ENCODE measurements at regions not wholly inside any gene's neighbourhood (a gene's known extent, or its start where the extent isn't known, plus 50 kb on each side); places are given as distances from the start of the nearest gene placed in this dataset.

- POLR2A ChIA-PET = no interaction called here
- DNase-seq (ENCODE audit: low read depth, low spot score) = no peak
- no peak overlapping the region for H3K4me3 ChIP-seq (ENCODE audit: low read depth, low read length)
- no peak for TF ChIP-seq CTCF (IDR thresholded peaks at IDR 0.05; ENCODE audit: insufficient read depth, low read length, missing control alignments)
- CTCF ChIA-PET = interaction anchor here (0.8 to 1.8 kb wide), 4 partner anchors 9 to 90 kb away, joined by 3 to 8 read pairs (median 3); no protein-coding TSS in a partner anchor
These were observed 73.0 kb upstream of the IL6 start for GRCh38 chr7:22653951-22654350.

GRCh38 chr7:22651534-22652243 lies 75.3 kb upstream of the IL6 start:
- ChIA-PET CTCF (interaction anchor here (0.7 to 1.8 kb wide), 3 partner anchors 21 to 91 kb away, joined by 3 to 6 read pairs (median 6); partner anchors contain the start of gene IL6), POLR2A (interaction anchor here (1.3 kb wide), 1 partner anchor 90 kb away, joined by 3 read pairs; no protein-coding TSS in a partner anchor)
- H3K4me3 ChIP-seq (ENCODE audit: low read depth, low read length) = no peak overlapping the region
- TF ChIP-seq CTCF (IDR thresholded peaks at IDR 0.05; ENCODE audit: insufficient read depth, low read length, missing control alignments) = no peak
- DNase-seq (ENCODE audit: low read depth, low spot score) = no peak

DNA sequence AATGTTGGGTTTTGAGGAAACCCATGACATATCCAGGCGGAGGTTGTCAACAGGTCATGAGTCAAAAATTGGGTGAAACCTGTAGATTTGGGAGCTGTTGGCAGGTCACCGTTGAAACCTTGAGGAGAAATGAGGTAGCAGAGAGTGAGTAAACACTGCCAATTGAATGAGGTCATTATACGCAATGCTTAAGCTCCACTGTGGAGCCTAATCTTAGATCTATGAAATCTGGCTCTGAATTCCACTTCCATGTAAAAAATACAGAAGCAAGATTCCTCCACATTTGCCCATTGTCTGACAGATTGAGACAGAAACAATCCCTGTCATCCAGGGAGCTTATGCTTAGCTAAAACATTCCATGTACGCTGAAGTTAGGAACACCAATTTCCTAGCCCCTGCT lies 76.0 kb upstream of the IL6 start:
- DNase-seq (ENCODE audit: low read depth, low spot score) = no peak
- ChIA-PET POLR2A (interaction anchor here (1.3 kb wide), 1 partner anchor 90 kb away, joined by 3 read pairs; no protein-coding TSS in a partner anchor), CTCF (interaction anchor here (1.6 to 1.8 kb wide), 2 partner anchors 76 to 91 kb away, joined by 6 read pairs; partner anchors contain the start of gene IL6)
- no peak for TF ChIP-seq CTCF (IDR thresholded peaks at IDR 0.05; ENCODE audit: insufficient read depth, low read length, missing control alignments)
- no peak overlapping the region for H3K4me3 ChIP-seq (ENCODE audit: low read depth, low read length)

DNA sequence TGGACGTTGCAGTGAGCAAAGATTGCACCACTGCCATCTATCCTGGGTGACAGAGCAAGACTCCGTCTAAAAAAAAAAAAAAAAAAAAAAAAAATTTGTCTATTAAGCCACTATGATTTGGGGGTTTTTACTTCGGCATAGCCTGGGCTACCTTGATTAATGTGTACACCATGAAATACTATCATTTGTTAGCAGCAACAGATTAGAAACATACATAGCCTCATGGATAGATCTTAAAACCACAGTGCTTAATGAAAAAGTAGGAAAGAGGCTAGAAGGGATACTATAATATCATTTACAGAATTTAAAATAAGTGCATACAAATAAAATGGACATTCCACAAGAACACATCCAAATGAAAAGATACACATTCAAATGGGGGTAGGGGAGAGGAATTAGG lies 77.3 kb upstream of the IL6 start:
- no peak for DNase-seq (ENCODE audit: low read depth, low spot score)
- H3K4me3 ChIP-seq (ENCODE audit: low read depth, low read length) = no peak overlapping the region
- TF ChIP-seq CTCF (IDR thresholded peaks at IDR 0.05; ENCODE audit: insufficient read depth, low read length, missing control alignments) = no peak
- CTCF ChIA-PET = no interaction called here
- POLR2A ChIA-PET = no interaction called here

DNA sequence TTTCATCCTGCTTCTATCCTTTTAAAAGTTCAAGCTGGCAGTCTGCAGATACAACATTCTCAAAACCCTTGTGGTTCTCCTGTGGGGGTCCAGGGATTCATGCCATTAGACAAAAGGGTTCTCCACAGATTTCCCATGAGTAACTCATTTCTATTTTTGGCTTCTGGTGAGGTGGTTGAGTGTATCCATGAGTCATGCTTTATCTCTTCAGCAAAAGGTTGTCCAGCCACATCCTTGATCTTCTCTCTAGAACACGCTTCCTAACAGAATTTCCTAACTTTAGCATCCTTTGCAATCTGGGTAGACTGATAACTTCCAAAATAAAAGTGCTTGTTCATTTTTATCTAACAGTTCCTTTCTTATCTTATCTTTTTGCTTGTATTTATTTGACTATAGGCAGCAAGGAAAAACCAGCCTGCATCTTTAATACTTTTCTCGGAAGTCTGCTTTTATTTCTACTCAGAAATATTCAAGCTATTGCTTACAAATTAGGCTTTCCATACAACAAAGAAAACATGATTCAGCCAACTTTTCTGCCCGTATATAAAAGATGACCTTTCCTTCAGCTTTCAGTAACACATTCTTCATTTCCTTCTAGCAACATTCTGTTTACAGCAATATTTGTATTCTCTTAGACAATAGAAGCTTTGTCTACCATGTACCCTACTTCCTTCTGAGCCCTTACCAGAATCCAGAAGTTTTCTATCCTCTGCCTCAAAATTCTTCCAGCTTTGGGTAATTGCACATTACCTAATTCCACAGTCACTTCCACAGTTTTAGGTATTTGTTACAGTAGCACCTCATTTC lies 79.3 kb upstream of the IL6 start:
- TF ChIP-seq CTCF (IDR thresholded peaks at IDR 0.05; ENCODE audit: insufficient read depth, low read length, missing control alignments) = no peak
- ChIA-PET POLR2A (interaction anchor here (1.3 kb wide), 1 partner anchor 83 kb away, joined by 3 read pairs; no protein-coding TSS in a partner anchor), CTCF (interaction anchor here (1.1 to 1.2 kb wide), 2 partner anchors 9 to 14 kb away, joined by 5 to 7 read pairs; no protein-coding TSS in a partner anchor)
- H3K4me3 ChIP-seq (ENCODE audit: low read depth, low read length) = no peak overlapping the region
- DNase-seq (ENCODE audit: low read depth, low spot score) = peak; percentile 85
